Fibroblast of mammary gland (primary cell): ENCODE measurements at regions not wholly inside any gene's neighbourhood (a gene's known extent, or its start where the extent isn't known, plus 50 kb on each side); places are given as distances from the start of the nearest gene placed in this dataset.
"Not testable (repeated sequence)": the region's sequence is repeated elsewhere in the genome, so short reads cannot be mapped to it uniquely, and the experiment has no call there.

Experiments
- DNase-seq: peaks from one replicate; pipeline ENCODE4 v3.0.0-alpha.2; 2010; ENCODE audit warnings: low read depth
- H3K4me3 ChIP-seq: 2 replicates; pipeline ENCODE4 v1.5.1; 2011; ENCODE audit warnings: low read depth, mild to moderate bottlenecking, low read length, moderate library complexity; ENCODE audit not compliant: control insufficient read depth
- TF ChIP-seq, protein P1 (sequence below): conservative IDR thresholded peaks from 2 replicates; pipeline ENCODE4 v1.5.1; 2011; ENCODE audit warnings: low read depth, low read length, inconsistent platforms; ENCODE audit not compliant: control insufficient read depth, insufficient read depth

DNA sequence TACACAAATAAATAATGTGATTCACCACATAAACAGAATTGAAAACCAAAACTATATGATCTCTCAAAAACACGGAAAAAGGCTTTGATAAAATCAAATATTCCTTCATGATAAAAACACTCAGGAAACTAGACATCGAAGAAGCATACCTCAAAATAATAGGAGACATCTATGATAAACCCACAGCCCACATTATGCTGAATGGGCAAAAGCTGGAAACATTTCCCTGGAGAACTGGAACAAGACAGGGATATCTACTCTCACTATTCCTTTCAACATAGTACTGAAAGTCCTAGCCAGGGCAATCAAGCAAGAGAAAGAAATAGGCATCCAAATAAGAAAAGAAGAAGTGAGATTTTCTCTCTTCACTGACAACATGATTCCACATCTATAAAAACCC, 371.5 kb upstream of the ATXN7L3B start:
- DNase-seq: no peak
- TF ChIP-seq, protein P1, sequence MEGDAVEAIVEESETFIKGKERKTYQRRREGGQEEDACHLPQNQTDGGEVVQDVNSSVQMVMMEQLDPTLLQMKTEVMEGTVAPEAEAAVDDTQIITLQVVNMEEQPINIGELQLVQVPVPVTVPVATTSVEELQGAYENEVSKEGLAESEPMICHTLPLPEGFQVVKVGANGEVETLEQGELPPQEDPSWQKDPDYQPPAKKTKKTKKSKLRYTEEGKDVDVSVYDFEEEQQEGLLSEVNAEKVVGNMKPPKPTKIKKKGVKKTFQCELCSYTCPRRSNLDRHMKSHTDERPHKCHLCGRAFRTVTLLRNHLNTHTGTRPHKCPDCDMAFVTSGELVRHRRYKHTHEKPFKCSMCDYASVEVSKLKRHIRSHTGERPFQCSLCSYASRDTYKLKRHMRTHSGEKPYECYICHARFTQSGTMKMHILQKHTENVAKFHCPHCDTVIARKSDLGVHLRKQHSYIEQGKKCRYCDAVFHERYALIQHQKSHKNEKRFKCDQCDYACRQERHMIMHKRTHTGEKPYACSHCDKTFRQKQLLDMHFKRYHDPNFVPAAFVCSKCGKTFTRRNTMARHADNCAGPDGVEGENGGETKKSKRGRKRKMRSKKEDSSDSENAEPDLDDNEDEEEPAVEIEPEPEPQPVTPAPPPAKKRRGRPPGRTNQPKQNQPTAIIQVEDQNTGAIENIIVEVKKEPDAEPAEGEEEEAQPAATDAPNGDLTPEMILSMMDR: no peak
- H3K4me3 ChIP-seq: no peak overlapping the region

DNA sequence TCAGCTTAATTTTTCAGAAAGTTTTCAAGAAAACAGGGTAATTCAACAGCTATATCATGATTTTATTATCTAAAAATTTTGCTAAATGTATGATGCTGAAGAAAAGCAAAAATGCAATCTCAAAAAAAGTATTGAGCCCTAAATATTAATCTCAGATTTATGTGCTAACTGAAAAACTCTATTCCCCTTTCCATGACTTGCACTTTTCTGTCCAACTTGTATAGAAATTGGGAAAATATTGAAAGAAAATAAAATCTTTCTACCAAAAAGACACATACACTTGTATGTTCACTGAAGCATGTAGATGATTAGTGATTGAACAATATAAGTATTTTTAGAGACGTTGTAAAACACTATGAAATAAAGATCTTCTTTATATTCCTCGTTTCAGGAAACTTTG, 368.0 kb upstream of the ATXN7L3B start:
- no peak overlapping the region for H3K4me3 ChIP-seq
- TF ChIP-seq, protein P1: no peak
- no peak for DNase-seq

DNA sequence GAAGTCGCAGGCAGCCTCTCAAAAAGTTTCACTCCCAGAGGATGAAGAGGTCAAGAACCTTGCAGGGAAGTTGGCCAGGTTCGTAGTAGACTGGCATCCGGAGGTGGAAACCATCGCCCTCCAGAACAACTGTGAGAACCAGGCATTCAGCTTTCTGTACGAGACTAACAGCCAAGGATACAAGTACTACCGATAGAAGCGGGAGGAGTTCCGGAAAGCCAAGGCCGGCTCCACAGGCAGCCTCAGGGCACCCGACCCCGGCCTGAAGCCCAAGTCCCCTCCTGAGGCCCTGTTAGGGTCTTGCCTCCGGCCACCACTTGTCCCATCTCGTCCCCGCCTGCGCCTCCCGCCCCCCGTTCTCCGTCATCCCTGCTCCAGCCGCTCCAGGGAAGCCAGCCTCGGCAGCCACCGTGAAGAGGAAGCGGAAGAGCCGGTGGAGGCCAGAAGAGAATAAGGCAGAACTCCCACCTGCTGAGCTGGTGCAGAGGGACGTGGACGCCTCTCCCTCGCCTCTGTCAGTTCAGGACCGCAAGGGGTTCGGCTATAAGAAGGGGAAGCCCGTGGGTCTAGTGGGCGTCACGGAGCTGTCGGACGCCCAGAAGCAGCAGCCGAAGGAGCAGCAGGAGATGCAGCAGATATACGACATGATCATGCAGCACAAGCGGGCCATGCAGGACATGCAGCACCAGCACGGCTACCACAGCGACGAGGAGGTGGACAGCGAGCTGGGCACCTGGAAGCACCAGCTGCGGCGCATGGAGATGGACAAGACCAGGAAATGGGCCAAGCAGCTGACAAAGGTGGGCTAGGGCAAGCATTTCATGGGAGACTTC, 366.8 kb upstream of the ATXN7L3B start:
- DNase-seq: no peak
- TF ChIP-seq, protein P1: no peak
- H3K4me3 ChIP-seq: no peak overlapping the region

DNA sequence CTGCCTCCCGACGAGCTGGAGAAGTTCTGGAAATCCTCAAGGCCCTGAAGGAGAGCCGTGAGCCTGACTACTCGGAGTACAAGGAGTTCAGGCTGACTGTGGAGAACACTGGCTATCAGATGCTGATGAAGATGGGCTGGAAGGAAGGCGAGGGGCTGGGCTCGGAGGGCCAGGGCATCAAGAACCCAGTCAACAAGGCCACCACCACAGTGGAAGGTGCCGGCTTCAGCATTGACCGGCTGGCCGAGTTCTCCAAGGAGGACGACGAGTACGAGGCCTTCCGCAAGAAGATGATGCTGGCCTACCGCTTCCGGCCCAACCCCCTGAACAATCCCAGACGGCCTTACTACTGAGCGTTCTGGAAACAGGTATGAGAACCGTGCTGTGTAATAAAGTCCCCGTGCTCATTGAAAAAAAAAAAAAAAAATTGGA, 366.1 kb upstream of the ATXN7L3B start:
- TF ChIP-seq, protein P1: no peak
- H3K4me3 ChIP-seq: no peak overlapping the region
- DNase-seq: no peak

DNA sequence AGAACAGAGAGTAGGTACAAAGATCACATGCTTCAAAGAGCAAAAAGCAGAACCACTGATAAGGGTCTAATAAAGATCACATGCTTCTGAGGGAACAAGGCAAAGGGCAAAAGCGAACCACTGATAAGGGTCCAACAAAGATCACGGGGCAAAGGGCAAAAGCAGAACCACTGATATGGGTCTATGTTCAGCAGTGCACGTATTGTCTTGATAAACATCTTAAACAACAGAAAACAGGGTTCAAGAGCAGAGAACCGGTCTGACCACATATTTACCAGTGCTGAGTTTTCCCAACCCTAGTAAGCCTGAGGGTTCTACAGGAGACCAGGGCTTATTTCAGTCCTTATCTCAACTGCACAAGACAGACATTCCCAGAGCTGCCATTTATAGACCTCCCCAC, 362.7 kb upstream of the ATXN7L3B start:
- H3K4me3 ChIP-seq, DNase-seq: not testable (repeated sequence)

DNA sequence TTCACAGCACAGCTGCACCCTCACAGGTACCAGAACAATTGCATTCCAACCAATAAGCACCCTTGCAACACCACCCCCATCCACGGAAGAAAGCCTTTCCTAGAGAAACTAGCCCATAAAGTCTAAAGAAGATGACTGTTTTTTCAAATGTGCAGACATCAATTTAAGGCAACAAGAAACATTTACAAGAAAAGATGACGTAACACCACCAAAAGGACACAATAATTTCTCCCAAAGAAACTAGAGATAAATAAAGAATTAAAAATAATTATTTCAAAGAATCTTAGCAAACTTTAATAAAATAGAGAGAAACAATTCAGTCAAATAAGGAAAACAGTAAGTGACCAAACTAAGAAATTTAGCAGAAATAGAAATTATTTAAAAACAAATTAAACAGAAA, 352.3 kb upstream of the ATXN7L3B start:
- no peak for DNase-seq
- TF ChIP-seq, protein P1: no peak
- H3K4me3 ChIP-seq: no peak overlapping the region

DNA sequence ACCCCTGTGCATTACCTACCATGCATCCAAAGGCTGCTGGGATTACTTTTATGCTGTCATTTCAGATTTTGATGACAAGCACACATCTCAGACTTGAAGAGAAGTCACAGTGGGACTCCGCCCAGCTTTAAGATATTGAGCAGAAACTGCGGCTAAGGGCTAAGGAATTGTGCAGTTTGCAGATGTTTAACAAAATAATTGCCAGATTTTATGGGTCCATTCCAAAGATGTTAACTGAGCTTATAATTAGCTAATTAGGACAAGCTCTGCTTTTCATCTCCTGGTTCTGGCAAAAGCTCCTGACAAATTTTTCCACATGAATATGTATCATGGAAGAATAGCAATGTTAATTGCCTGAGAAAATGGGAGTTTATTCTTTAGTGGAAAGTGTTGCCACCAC, 344.4 kb upstream of the ATXN7L3B start:
- TF ChIP-seq, protein P1: no peak
- DNase-seq: no peak
- no peak overlapping the region for H3K4me3 ChIP-seq
